ENCODE measurements at regions not wholly inside any gene's neighbourhood (a gene's known extent, or its start where the extent isn't known, plus 50 kb on each side); places are given as distances from the start of the nearest gene placed in this dataset.

DNA sequence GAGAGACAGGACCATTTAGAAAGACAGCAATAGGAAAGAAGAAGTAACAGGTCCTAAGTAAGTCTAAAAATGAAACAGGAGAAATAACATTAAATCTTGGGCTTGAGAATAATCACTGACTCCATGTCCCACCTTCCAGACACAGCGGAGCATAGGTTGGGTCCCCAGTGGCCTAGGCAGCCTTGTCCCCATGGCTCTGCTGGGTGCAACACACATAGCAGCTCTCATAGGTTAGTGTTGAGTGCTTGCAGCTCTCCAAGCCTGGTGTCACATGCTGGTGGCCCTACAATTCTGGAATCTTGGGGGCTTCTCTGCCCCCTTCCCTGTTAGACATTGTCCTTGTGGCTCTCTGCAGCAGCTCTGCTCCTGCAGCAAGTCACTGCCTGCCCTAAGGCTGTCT, 952.8 kb upstream of the ADGRL2 start:
- FAIRE-seq (no peak), DNase-seq (peak in 1 of 5 donors; percentile 37)
- no peak overlapping the region for H3K9ac ChIP-seq (ENCODE audit: low read length in 3 of 3)
- TF ChIP-seq, protein P1, sequence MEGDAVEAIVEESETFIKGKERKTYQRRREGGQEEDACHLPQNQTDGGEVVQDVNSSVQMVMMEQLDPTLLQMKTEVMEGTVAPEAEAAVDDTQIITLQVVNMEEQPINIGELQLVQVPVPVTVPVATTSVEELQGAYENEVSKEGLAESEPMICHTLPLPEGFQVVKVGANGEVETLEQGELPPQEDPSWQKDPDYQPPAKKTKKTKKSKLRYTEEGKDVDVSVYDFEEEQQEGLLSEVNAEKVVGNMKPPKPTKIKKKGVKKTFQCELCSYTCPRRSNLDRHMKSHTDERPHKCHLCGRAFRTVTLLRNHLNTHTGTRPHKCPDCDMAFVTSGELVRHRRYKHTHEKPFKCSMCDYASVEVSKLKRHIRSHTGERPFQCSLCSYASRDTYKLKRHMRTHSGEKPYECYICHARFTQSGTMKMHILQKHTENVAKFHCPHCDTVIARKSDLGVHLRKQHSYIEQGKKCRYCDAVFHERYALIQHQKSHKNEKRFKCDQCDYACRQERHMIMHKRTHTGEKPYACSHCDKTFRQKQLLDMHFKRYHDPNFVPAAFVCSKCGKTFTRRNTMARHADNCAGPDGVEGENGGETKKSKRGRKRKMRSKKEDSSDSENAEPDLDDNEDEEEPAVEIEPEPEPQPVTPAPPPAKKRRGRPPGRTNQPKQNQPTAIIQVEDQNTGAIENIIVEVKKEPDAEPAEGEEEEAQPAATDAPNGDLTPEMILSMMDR (IDR thresholded peaks at IDR 0.05; ENCODE audit: borderline replicate concordance, extremely low read depth, insufficient read depth) = no peak
- no peak overlapping the region for H3K27ac ChIP-seq (ENCODE audit: low read depth in 2 of 2, low read length in 2 of 2)
- no peaks in the 10 kb centered on the region for H3K36me3 ChIP-seq (ENCODE audit: control insufficient read depth in 2 of 3, insufficient read depth in 3 of 3, low read length in 3 of 3)
- intact Hi-C loops (cut with DNase I) = no loop called here
- H3K27me3 ChIP-seq (ENCODE audit: control insufficient read depth, insufficient read depth, low read length) = no peaks in the 10 kb centered on the region
- no peaks in the 10 kb centered on the region for H3K9me3 ChIP-seq (ENCODE audit: control insufficient read depth in 2 of 3, insufficient read depth in 1 of 3, low read length in 3 of 3)
- no peak overlapping the region for H3K4me3 ChIP-seq (ENCODE audit: low read length in 3 of 3)
- no peaks in the 10 kb centered on the region for H3K4me1 ChIP-seq (ENCODE audit: control insufficient read depth in 2 of 3, insufficient read depth in 2 of 3, low read depth in 1 of 3, low read length in 3 of 3)

DNA sequence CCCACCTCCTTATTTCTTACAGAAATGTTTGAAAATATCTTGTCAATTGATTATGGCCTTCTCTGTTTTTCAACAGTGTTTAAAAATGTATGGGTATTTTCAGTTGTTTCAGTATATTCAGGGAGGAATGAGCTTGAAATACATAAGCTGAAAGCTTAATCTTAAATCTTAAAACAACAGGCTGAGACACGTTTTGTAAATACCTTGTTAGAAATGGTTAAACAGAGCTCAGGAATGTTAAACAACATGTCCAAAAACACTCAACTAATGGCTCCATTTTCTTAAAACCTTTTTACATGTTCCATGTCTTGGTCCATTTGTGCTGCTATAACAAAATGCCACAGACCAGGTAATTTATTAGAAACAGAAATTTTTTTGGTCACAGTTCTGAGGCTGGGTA, 953.8 kb upstream of the ADGRL2 start:
- Histone ChIP-seq H3K27me3 (ENCODE audit: control insufficient read depth, insufficient read depth, low read length) (no peaks in the 10 kb centered on the region), H3K4me3 (ENCODE audit: low read length in 3 of 3) (no peak overlapping the region), H3K4me1 (ENCODE audit: control insufficient read depth in 2 of 3, insufficient read depth in 2 of 3, low read depth in 1 of 3, low read length in 3 of 3) (no peaks in the 10 kb centered on the region), H3K27ac (ENCODE audit: low read depth in 2 of 2, low read length in 2 of 2) (no peak overlapping the region), H3K9me3 (ENCODE audit: control insufficient read depth in 2 of 3, insufficient read depth in 1 of 3, low read length in 3 of 3) (no peaks in the 10 kb centered on the region), H3K36me3 (ENCODE audit: control insufficient read depth in 2 of 3, insufficient read depth in 3 of 3, low read length in 3 of 3) (no peaks in the 10 kb centered on the region), H3K9ac (ENCODE audit: low read length in 3 of 3) (no peak overlapping the region)
- DNase-seq = no peak
- intact Hi-C loops (cut with DNase I) = no loop called here
- TF ChIP-seq, protein P1 (IDR thresholded peaks at IDR 0.05; ENCODE audit: borderline replicate concordance, extremely low read depth, insufficient read depth) = no peak
- no peak for FAIRE-seq

DNA sequence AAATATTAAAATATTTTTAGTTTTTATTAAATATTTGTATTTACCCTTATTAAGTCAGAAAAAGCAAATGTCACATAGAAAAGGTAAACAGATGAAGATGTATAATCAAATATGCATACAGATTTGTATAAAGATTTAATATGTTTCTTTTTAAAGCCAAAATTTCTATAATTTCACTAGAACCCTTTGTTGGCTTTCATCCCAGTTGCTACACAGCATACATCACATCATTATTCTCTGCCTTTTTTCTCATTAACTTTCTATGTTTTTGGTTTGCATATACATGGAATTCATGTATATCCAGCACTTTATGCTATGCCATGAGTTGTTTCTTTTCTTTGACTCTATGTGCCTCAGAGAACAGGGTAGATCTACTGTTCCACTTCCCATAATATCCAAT, 957.9 kb upstream of the ADGRL2 start:
- intact Hi-C loops (cut with DNase I) = no loop called here
- H3K4me3 ChIP-seq (ENCODE audit: low read length in 3 of 3) = no peak overlapping the region
- DNase-seq (no peak), FAIRE-seq (no peak)
- no peak overlapping the region for H3K27ac ChIP-seq (ENCODE audit: low read depth in 2 of 2, low read length in 2 of 2)
- TF ChIP-seq, protein P1 (IDR thresholded peaks at IDR 0.05; ENCODE audit: borderline replicate concordance, extremely low read depth, insufficient read depth) = no peak
- no peaks in the 10 kb centered on the region for H3K36me3 ChIP-seq (ENCODE audit: control insufficient read depth in 2 of 3, insufficient read depth in 3 of 3, low read length in 3 of 3)
- H3K27me3 ChIP-seq (ENCODE audit: control insufficient read depth, insufficient read depth, low read length) = no peaks in the 10 kb centered on the region
- H3K9ac ChIP-seq (ENCODE audit: low read length in 3 of 3) = no peak overlapping the region
- no peaks in the 10 kb centered on the region for H3K4me1 ChIP-seq (ENCODE audit: control insufficient read depth in 2 of 3, insufficient read depth in 2 of 3, low read depth in 1 of 3, low read length in 3 of 3)
- peaks cover 0 to 5% (median 0%) of the 10 kb centered on the region in 3 donors for H3K9me3 ChIP-seq (ENCODE audit: control insufficient read depth in 2 of 3, insufficient read depth in 1 of 3, low read length in 3 of 3)

DNA sequence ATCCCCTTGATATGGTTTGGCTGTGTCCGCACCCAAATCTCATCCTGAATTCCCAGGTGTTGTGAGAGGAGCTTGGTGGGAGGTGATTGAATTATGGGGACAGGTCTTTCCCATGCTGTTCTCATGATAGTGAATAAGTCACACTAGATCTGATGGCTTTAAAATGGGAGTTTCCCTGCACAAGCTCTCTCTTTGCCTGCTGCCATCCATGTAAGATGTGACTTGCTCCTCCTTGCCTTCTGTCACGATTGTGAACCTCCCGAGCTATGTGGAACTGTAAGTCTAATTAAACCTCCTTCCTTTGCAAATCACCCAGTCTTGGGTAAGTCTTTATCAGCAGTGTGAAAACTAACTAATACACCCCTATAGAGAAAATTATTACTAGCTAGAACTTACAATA, 959.5 kb upstream of the ADGRL2 start:
- Histone ChIP-seq H3K36me3 (ENCODE audit: control insufficient read depth in 2 of 3, insufficient read depth in 3 of 3, low read length in 3 of 3) (no peaks in the 10 kb centered on the region), H3K4me3 (ENCODE audit: low read length in 3 of 3) (no peak overlapping the region), H3K4me1 (ENCODE audit: control insufficient read depth in 2 of 3, insufficient read depth in 2 of 3, low read depth in 1 of 3, low read length in 3 of 3) (no peaks in the 10 kb centered on the region), H3K27me3 (ENCODE audit: control insufficient read depth, insufficient read depth, low read length) (no peaks in the 10 kb centered on the region), H3K9me3 (ENCODE audit: control insufficient read depth in 2 of 3, insufficient read depth in 1 of 3, low read length in 3 of 3) (peaks cover 0 to 5% (median 0%) of the 10 kb centered on the region in 3 donors), H3K9ac (ENCODE audit: low read length in 3 of 3) (no peak overlapping the region), H3K27ac (ENCODE audit: low read depth in 2 of 2, low read length in 2 of 2) (no peak overlapping the region)
- intact Hi-C loops (cut with DNase I) = no loop called here
- TF ChIP-seq, protein P1 (IDR thresholded peaks at IDR 0.05; ENCODE audit: borderline replicate concordance, extremely low read depth, insufficient read depth) = no peak
- no peak for DNase-seq
- no peak for FAIRE-seq

Data from kidney (tissue), 13 donors.